ENCODE measurements at regions not wholly inside any gene's neighbourhood (a gene's known extent, or its start where the extent isn't known, plus 50 kb on each side); places are given as distances from the start of the nearest gene placed in this dataset.

DNA sequence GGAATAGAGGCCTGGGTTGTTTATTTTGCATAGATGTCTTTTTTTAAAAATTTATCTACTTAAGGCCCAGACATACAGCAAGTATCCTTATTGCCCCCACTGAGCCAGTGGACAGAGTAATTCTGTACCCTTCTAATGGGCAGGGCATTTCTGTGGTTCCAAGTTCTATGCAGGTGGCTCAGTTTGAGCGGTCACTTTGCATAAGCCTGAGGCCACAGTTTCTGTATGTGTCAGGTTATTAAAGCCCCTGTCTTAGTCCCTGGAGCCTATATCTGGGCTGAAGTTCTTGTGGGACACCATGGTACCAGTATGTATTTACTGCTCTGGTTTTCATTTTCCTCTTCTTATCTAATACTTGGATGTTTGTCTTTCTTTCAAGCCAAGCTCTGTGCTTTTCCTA is 168.8 kb downstream of the MID1IP1 start:
- TF ChIP-seq EZH2 (IDR thresholded peaks at IDR 0.05; ENCODE audit: insufficient read depth, poor library complexity, severe bottlenecking) (no peak), EZH2phosphoT487 (IDR thresholded peaks at IDR 0.05; ENCODE audit: insufficient read depth, low read depth) (no peak)
